GM06990 (cell line): ENCODE measurements at regions not wholly inside any gene's neighbourhood (a gene's known extent, or its start where the extent isn't known, plus 50 kb on each side); places are given as distances from the start of the nearest gene placed in this dataset.

Source experiments
- DNase-seq: peaks from one replicate; pipeline ENCODE4 v3.0.0-alpha.2; 2011; ENCODE audit not compliant: insufficient read length; ENCODE audit errors: extremely low read depth
- H3K27me3 ChIP-seq: replicated peaks from 2 replicates; pipeline ENCODE4 v1.6.0; 2011; ENCODE audit warnings: low read length; ENCODE audit not compliant: control insufficient read depth, insufficient read depth
- H3K36me3 ChIP-seq: 2 replicates; pipeline ENCODE4 v1.5.1; 2011; ENCODE audit warnings: low read length; ENCODE audit not compliant: control insufficient read depth, insufficient read depth
- H3K4me3 ChIP-seq: replicated peaks from 2 replicates; pipeline ENCODE4 v1.5.1; 2011; ENCODE audit warnings: low read depth, mild to moderate bottlenecking, control low read depth, low read length
- CTCF ChIP-seq: IDR thresholded peaks from 2 replicates; pipeline ENCODE4 v1.5.1; 2011; ENCODE audit warnings: low read length, control low read depth, mild to moderate bottlenecking, inconsistent platforms; ENCODE audit not compliant: insufficient read depth, poor library complexity, severe bottlenecking

DNA sequence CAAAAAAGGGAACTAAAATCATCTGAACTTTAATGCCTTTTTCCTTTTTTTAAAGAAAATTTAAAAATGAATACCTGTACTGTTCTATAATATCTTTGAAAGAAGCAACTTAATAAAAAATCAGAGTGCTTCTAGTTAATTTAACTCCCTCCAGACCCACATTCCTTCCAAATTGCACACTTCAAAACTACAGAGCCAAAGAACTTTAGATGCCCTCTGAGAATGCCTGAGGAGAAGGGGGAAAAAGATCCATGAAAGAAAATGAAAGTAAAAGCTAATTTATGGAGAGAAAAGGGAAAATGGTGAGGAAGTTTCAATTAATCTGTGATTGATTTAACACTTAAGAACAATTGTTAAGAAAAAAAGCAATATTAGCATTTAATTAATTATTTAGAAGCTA is 1141.6 kb downstream of the IGSF11 start:
- Histone ChIP-seq H3K36me3 (no peaks in the 10 kb centered on the region), H3K4me3 (no peak overlapping the region), H3K27me3 (no peaks in the 10 kb centered on the region)
- TF ChIP-seq CTCF = no peak
- DNase-seq = no peak

DNA sequence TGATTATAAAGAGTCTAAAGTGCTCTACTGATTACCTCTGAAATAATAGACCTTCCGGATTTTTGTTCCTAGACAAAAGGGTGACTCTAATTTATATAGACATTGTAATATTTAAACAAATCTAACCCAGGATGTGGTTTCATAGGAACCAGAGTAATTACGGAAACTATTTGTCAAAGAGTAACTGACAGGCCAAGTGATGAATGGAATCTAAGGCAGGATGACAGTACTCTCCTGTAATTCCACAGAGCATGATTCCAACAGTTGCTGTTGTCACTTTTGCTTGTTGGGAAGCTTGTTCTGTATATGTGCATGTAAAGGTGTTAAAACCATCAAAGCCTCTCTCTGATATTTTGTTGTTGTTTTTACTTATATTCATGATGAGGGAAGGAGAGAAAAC is 1141.0 kb downstream of the IGSF11 start:
- no peak for DNase-seq
- Histone ChIP-seq H3K4me3 (no peak overlapping the region), H3K36me3 (no peaks in the 10 kb centered on the region), H3K27me3 (no peaks in the 10 kb centered on the region)
- TF ChIP-seq CTCF = no peak

GRCh38 chr3:117898722-117899522 is 1135.7 kb downstream of the IGSF11 start:
- DNase-seq = no peak
- TF ChIP-seq CTCF = peak; percentile 68
- no peak overlapping the region for H3K4me3 ChIP-seq
- H3K27me3 ChIP-seq = no peaks in the 10 kb centered on the region
- H3K36me3 ChIP-seq = no peaks in the 10 kb centered on the region

- no peak for DNase-seq
- H3K36me3 ChIP-seq = no peaks in the 10 kb centered on the region
- no peak for TF ChIP-seq CTCF
- no peaks in the 10 kb centered on the region for H3K27me3 ChIP-seq
- no peak overlapping the region for H3K4me3 ChIP-seq
Observed at GRCh38 chr3:117903226-117903625, 1131.4 kb downstream of the IGSF11 start.

- TF ChIP-seq CTCF = no peak
- H3K4me3 ChIP-seq = no peak overlapping the region
- H3K27me3 ChIP-seq = no peaks in the 10 kb centered on the region
- H3K36me3 ChIP-seq = no peaks in the 10 kb centered on the region
- no peak for DNase-seq
Observed at GRCh38 chr3:117910820-117911521, 1123.7 kb downstream of the IGSF11 start.
